OCI-LY7 (cell line): ENCODE measurements at regions not wholly inside any gene's neighbourhood (a gene's known extent, or its start where the extent isn't known, plus 50 kb on each side); places are given as distances from the start of the nearest gene placed in this dataset.
"Not testable (repeated sequence)": the region's sequence is repeated elsewhere in the genome, so short reads cannot be mapped to it uniquely, and the experiment has no call there.

ENCODE experiments used
- CTCF ChIP-seq: fragments of 200-600 bp; sonication (generic); conservative IDR thresholded peaks from 2 replicates; pipeline ENCODE4 v1.5.1; 2014; ENCODE audit warnings: mild to moderate bottlenecking, antibody characterized with exemption, low read length, moderate library complexity, mixed read lengths
- EZH2phosphoT487 ChIP-seq: fragments of 200-600 bp; sonication (generic); IDR thresholded peaks from 2 replicates; pipeline ENCODE4 v1.6.1; 2018; ENCODE audit warnings: low read depth, borderline replicate concordance, mild to moderate bottlenecking, mixed run types, antibody characterized with exemption, low read length, moderate library complexity, mixed read lengths

GRCh38 chr1:69102058-69102457 is 465.7 kb upstream of the LRRC7 start:
- TF ChIP-seq CTCF, EZH2phosphoT487: not testable (repeated sequence)
